ENCODE measurements at regions not wholly inside any gene's neighbourhood (a gene's known extent, or its start where the extent isn't known, plus 50 kb on each side); places are given as distances from the start of the nearest gene placed in this dataset.

DNA sequence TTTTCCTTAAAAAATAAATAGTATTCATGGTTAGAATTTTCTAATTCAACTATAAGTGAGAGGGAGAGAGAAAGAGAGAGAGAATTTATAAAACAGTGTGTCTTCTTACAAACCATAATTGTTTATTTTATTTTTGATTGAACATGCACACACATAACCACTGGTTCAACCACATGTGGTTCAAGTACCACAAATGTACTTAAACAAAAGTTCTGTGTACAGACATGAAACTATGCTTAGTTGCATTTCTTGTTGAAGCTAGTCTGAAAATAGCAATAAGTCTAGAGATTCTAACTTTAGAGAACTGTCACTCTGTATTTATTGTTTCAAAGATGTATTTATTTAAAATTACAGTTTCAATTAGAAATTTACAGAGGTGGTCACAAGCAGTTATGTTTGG is 130.6 kb upstream of the PDE4D start:
- Histone ChIP-seq H4K20me1 (ENCODE audit: insufficient read depth, low read length) (no peaks in the 10 kb centered on the region), H3K4me2 (ENCODE audit: low read depth, low read length) (no peak overlapping the region), H3K9me3 (ENCODE audit: low read length) (no peaks in the 10 kb centered on the region), H3K27ac (ENCODE audit: extremely low read length, insufficient read depth, low read length) (no peak overlapping the region), H3K79me2 (ENCODE audit: insufficient read depth, low read length) (no peaks in the 10 kb centered on the region), H3K4me3 (replicated peaks in 1 of 3; ENCODE audit: insufficient read depth in 1 of 3, low read depth in 2 of 3, low read length in 3 of 3) (no peak overlapping the region), H3K9ac (ENCODE audit: insufficient read depth, low read depth, low read length) (no peak overlapping the region), H3K36me3 (replicated peaks in 1 of 2; ENCODE audit: control insufficient read depth in 1 of 2, insufficient read depth in 2 of 2, low read length in 2 of 2) (no peaks in the 10 kb centered on the region), H3K4me1 (ENCODE audit: insufficient read depth, low read length) (no peaks in the 10 kb centered on the region), H3K27me3 (ENCODE audit: control insufficient read depth in 1 of 2, insufficient read depth in 2 of 2, low read length in 2 of 2) (no peaks in the 10 kb centered on the region), H2AFZ (ENCODE audit: low read length) (no peak overlapping the region)
- DNase-seq (ENCODE audit: low spot score) (no peak), FAIRE-seq (no peak), ATAC-seq (no peak)
- ChIA-PET CTCF (ENCODE audit: low intra/inter-chr PET ratio, low total read pairs) (no interaction called here), POLR2A (no interaction called here)
- BruUV-seq (replicated peaks), result no TSS peak
- no peak for TF ChIP-seq ZNF644 (CRISPR knock-in tag; IDR thresholded peaks at IDR 0.05; ENCODE audit: low read depth)
- TF ChIP-seq, protein P1, sequence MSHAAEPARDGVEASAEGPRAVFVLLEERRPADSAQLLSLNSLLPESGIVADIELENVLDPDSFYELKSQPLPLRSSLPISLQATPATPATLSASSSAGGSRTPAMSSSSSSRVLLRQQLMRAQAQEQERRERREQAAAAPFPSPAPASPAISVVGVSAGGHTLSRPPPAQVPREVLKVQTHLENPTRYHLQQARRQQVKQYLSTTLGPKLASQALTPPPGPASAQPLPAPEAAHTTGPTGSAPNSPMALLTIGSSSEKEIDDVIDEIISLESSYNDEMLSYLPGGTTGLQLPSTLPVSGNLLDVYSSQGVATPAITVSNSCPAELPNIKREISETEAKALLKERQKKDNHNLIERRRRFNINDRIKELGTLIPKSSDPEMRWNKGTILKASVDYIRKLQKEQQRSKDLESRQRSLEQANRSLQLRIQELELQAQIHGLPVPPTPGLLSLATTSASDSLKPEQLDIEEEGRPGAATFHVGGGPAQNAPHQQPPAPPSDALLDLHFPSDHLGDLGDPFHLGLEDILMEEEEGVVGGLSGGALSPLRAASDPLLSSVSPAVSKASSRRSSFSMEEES (CRISPR knock-in tag; IDR thresholded peaks at IDR 0.05), result no peak
- no peak for TF ChIP-seq HOXA7 (CRISPR knock-in tag; IDR thresholded peaks at IDR 0.05)
- no peak for TF ChIP-seq ZNF232 (CRISPR knock-in tag; IDR thresholded peaks at IDR 0.05; ENCODE audit: borderline replicate concordance)
- no peak for TF ChIP-seq SPEN (CRISPR knock-in tag; IDR thresholded peaks at IDR 0.05; ENCODE audit: low read depth)
- TF ChIP-seq U2AF1 (optimal IDR thresholded peaks at IDR 0.05; ENCODE audit: low read depth, low read length), result no peak
- no peak for TF ChIP-seq GPN1 (CRISPR knock-in tag; IDR thresholded peaks at IDR 0.05; ENCODE audit: borderline replicate concordance)
- no peak for TF ChIP-seq ZNF652 (CRISPR knock-in tag; IDR thresholded peaks at IDR 0.05; ENCODE audit: borderline replicate concordance, low read depth)
- no peak for TF ChIP-seq EHMT2 (IDR thresholded peaks at IDR 0.05; ENCODE audit: borderline replicate concordance, low read depth, low read length)
- no peak for TF ChIP-seq MTF1 (CRISPR knock-in tag; IDR thresholded peaks at IDR 0.05)
- TF ChIP-seq, protein P2, sequence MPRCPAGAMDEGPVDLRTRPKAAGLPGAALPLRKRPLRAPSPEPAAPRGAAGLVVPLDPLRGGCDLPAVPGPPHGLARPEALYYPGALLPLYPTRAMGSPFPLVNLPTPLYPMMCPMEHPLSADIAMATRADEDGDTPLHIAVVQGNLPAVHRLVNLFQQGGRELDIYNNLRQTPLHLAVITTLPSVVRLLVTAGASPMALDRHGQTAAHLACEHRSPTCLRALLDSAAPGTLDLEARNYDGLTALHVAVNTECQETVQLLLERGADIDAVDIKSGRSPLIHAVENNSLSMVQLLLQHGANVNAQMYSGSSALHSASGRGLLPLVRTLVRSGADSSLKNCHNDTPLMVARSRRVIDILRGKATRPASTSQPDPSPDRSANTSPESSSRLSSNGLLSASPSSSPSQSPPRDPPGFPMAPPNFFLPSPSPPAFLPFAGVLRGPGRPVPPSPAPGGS (CRISPR knock-in tag; IDR thresholded peaks at IDR 0.05), result no peak
- TF ChIP-seq ZNF501 (CRISPR knock-in tag; IDR thresholded peaks at IDR 0.05), result no peak
- TF ChIP-seq, protein P3, sequence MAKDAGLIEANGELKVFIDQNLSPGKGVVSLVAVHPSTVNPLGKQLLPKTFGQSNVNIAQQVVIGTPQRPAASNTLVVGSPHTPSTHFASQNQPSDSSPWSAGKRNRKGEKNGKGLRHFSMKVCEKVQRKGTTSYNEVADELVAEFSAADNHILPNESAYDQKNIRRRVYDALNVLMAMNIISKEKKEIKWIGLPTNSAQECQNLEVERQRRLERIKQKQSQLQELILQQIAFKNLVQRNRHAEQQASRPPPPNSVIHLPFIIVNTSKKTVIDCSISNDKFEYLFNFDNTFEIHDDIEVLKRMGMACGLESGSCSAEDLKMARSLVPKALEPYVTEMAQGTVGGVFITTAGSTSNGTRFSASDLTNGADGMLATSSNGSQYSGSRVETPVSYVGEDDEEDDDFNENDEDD (CRISPR knock-in tag; IDR thresholded peaks at IDR 0.05; ENCODE audit: borderline replicate concordance), result no peak
- TF ChIP-seq HNRNPLL (IDR thresholded peaks at IDR 0.05; ENCODE audit: low read depth, low read length, poor library complexity, severe bottlenecking), result no peak
- intact Hi-C loops (cut with micrococcal nuclease; ENCODE audit: unreplicated experiment), result no loop called here
- in situ Hi-C loops (cut with HindIII; ENCODE audit: extremely low pct_ligation_motif_present, low pct_unique_long_range_greater_than_20kb), result no loop called here
